MM.1S (cell line): ENCODE measurements at regions not wholly inside any gene's neighbourhood (a gene's known extent, or its start where the extent isn't known, plus 50 kb on each side); places are given as distances from the start of the nearest gene placed in this dataset.

Experiments used
- DNase-seq: peaks from one replicate; pipeline ENCODE4 v3.0.0-alpha.2; 2015
- H2AFZ ChIP-seq: fragments of 300-600 bp; sonication (generic); 2 replicates; pipeline ENCODE4 v1.6.0; 2016; ENCODE audit warnings: antibody characterized with exemption, low read length
- H3F3A ChIP-seq: fragments of 300-600 bp; sonication (generic); 2 replicates; pipeline ENCODE4 v1.6.1; 2016; ENCODE audit warnings: mild to moderate bottlenecking, antibody characterized with exemption, low read length, moderate library complexity, mixed read lengths; ENCODE audit not compliant: insufficient read depth
- H3K27ac ChIP-seq: fragments of 300-600 bp; sonication (generic); 2 replicates; pipeline ENCODE4 v1.5.1; 2016; ENCODE audit warnings: mild to moderate bottlenecking, low read length
- H3K27me3 ChIP-seq: fragments of 300-600 bp; sonication (generic); replicated peaks from 2 replicates; pipeline ENCODE4 v1.6.0; 2016; ENCODE audit warnings: low read length; ENCODE audit not compliant: insufficient read depth
- H3K36me3 ChIP-seq: fragments of 300-600 bp; sonication (generic); replicated peaks from 2 replicates; pipeline ENCODE4 v1.6.1; 2016; ENCODE audit warnings: mild to moderate bottlenecking, low read length, mixed read lengths; ENCODE audit not compliant: insufficient read depth
- H3K4me1 ChIP-seq: fragments of 300-600 bp; sonication (generic); 2 replicates; pipeline ENCODE4 v1.6.1; 2016; ENCODE audit warnings: low read length, mixed read lengths
- H3K4me2 ChIP-seq: fragments of 300-600 bp; sonication (generic); 2 replicates; pipeline ENCODE4 v1.6.0; 2016; ENCODE audit warnings: low read depth, low read length
- H3K4me3 ChIP-seq: fragments of 300-600 bp; sonication (generic); 2 replicates; pipeline ENCODE4 v1.5.1; 2016; ENCODE audit warnings: low read length, mixed read lengths
- H3K79me2 ChIP-seq: fragments of 300-600 bp; sonication (generic); 2 replicates; pipeline ENCODE4 v1.6.1; 2016; ENCODE audit warnings: mixed run types, low read length, mixed read lengths
- H3K9ac ChIP-seq: fragments of 300-600 bp; sonication (generic); 2 replicates; pipeline ENCODE4 v1.6.1; 2016; ENCODE audit warnings: low read length, mixed read lengths
- H3K9me2 ChIP-seq: fragments of 300-600 bp; sonication (generic); replicated peaks from 2 replicates; pipeline ENCODE4 v1.6.1; 2016; ENCODE audit warnings: mild to moderate bottlenecking, low read length, mixed read lengths; ENCODE audit not compliant: insufficient read depth
- H3K9me3 ChIP-seq: fragments of 300-600 bp; sonication (generic); replicated peaks from 2 replicates; pipeline ENCODE4 v1.6.1; 2016; ENCODE audit warnings: mild to moderate bottlenecking, low read length, mixed read lengths; ENCODE audit not compliant: insufficient read depth
- H4K20me1 ChIP-seq: fragments of 300-600 bp; sonication (generic); 2 replicates; pipeline ENCODE4 v1.6.1; 2016; ENCODE audit warnings: mild to moderate bottlenecking, low read length, moderate library complexity, mixed read lengths; ENCODE audit not compliant: insufficient read depth
- CTCF ChIP-seq: fragments of 300-600 bp; sonication (generic); IDR thresholded peaks from 2 replicates; pipeline ENCODE4 v1.5.1; 2016; ENCODE audit warnings: antibody characterized with exemption, low read length, mixed read lengths
- EZH2 ChIP-seq: fragments of 300-600 bp; sonication (generic); optimal IDR thresholded peaks from 2 replicates; pipeline ENCODE3; 2017; ENCODE audit warnings: low read depth, mild to moderate bottlenecking, antibody characterized with exemption, low read length, mixed read lengths
- EZH2phosphoT487 ChIP-seq: fragments of 300-600 bp; sonication (generic); IDR thresholded peaks from 2 replicates; pipeline ENCODE4 v1.6.1; 2018; ENCODE audit warnings: antibody characterized with exemption, low read length

DNA sequence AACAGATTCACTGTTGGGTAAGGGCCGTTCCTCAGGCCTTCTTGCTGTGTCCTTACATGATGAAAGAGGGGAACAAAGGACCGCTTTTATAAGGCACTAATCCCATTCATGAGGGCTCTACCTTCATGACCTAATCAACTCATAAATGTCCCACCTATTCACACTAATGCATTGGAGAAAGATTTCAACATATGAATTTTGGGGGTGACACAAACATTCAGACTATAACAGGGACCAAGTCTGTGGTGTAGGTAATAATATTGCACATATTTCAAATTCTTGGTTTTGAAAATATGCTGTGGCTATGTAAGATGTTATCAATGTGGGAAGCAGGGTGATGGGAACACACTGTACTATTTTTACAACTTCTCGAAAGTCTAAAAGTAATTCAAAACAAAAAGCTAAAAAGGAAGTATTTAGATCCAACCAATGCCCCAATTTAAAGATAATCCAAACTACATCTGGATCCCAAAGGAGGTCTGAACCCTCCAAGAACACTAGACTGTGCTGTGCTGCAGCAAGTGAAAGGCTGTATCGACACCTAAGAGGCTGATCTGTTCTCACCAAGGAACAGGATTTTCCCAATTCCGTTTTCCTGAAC, 82.4 kb upstream of the TGIF1 start:
- no peak overlapping the region for H3K4me2 ChIP-seq
- H3K27ac ChIP-seq, result no peak overlapping the region

GRCh38 chr18:3368193-3368592, 81.8 kb upstream of the TGIF1 start:
- Histone ChIP-seq H3K27ac (no peak overlapping the region), H4K20me1 (no peaks in the 10 kb centered on the region), H3K79me2 (no peaks in the 10 kb centered on the region), H3K4me2 (no peak overlapping the region), H2AFZ (no peak overlapping the region), H3K36me3 (no peaks in the 10 kb centered on the region), H3F3A (no peaks in the 10 kb centered on the region), H3K4me3 (no peak overlapping the region), H3K27me3 (no peaks in the 10 kb centered on the region), H3K9ac (no peak overlapping the region), H3K9me3 (no peaks in the 10 kb centered on the region), H3K4me1 (no peaks in the 10 kb centered on the region), H3K9me2 (no peaks in the 10 kb centered on the region)
- TF ChIP-seq EZH2 (no peak), EZH2phosphoT487 (no peak), CTCF (no peak)
- no peak for DNase-seq

More for the DNA sequence above, 82.4 kb upstream of the TGIF1 start:
- no peak overlapping the region for H3K9ac ChIP-seq
- TF ChIP-seq EZH2phosphoT487 (no peak), EZH2 (no peak), CTCF (no peak)
- no peaks in the 10 kb centered on the region for H3K9me2 ChIP-seq
- H3K36me3 ChIP-seq, result no peaks in the 10 kb centered on the region
- H3K4me1 ChIP-seq, result no peaks in the 10 kb centered on the region
- no peaks in the 10 kb centered on the region for H3F3A ChIP-seq
- no peaks in the 10 kb centered on the region for H3K79me2 ChIP-seq
- no peak for DNase-seq
- H4K20me1 ChIP-seq, result no peaks in the 10 kb centered on the region
- no peaks in the 10 kb centered on the region for H3K9me3 ChIP-seq
- no peaks in the 10 kb centered on the region for H3K27me3 ChIP-seq
- H2AFZ ChIP-seq, result no peak overlapping the region
- H3K4me3 ChIP-seq, result no peak overlapping the region

DNA sequence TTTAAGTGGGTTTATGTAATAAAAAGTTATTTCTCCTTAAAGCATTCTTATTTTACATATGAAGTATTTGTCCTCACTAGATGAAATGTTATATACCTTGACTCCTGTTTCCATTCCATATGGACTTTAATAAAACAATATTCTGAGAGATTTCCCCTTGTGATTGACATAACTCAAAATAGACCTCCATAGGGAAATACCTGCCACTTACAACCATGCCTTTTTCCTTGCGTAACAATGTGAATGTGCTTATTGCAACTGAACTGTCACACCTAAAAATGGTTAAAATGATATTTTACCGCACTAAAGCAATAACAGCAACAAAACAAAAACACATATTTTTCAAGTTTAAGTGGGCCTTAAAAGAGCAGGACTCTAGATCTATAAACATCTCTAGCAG, 70.3 kb upstream of the TGIF1 start:
- no peak overlapping the region for H3K27ac ChIP-seq
- H3K4me1 ChIP-seq, result no peaks in the 10 kb centered on the region
- H3K9ac ChIP-seq, result no peak overlapping the region
- no peak overlapping the region for H3K4me2 ChIP-seq
- TF ChIP-seq CTCF (no peak), EZH2 (no peak), EZH2phosphoT487 (no peak)
- H3K9me3 ChIP-seq, result no peaks in the 10 kb centered on the region
- no peak overlapping the region for H2AFZ ChIP-seq
- H3K4me3 ChIP-seq, result no peak overlapping the region
- no peak for DNase-seq
- no peaks in the 10 kb centered on the region for H3K36me3 ChIP-seq
- no peaks in the 10 kb centered on the region for H3F3A ChIP-seq
- no peaks in the 10 kb centered on the region for H3K9me2 ChIP-seq
- H3K79me2 ChIP-seq, result no peaks in the 10 kb centered on the region
- no peaks in the 10 kb centered on the region for H3K27me3 ChIP-seq
- no peaks in the 10 kb centered on the region for H4K20me1 ChIP-seq
